Cardiac septum (tissue), 1 donor: ENCODE measurements at regions not wholly inside any gene's neighbourhood (a gene's known extent, or its start where the extent isn't known, plus 50 kb on each side); places are given as distances from the start of the nearest gene placed in this dataset.
A peak's percentile ranks its signal among the peaks of the same experiment; 100 is the strongest.
"Not testable (repeated sequence)": the region's sequence is repeated elsewhere in the genome, so short reads cannot be mapped to it uniquely, and the experiment has no call there.

Experiments used
- DNase-seq: peaks from one replicate; pipeline ENCODE4 v3.0.0-alpha.2; 2020; ENCODE audit warnings: low spot score
- intact Hi-C: fragments of 100-400 bp; cut with DNase I; formaldehyde crosslinking; loops from one replicate; pipeline ENCODE4 v1.14.0; 2022
- donor health status: DM: no; HTN: no; CAD: no.

DNA sequence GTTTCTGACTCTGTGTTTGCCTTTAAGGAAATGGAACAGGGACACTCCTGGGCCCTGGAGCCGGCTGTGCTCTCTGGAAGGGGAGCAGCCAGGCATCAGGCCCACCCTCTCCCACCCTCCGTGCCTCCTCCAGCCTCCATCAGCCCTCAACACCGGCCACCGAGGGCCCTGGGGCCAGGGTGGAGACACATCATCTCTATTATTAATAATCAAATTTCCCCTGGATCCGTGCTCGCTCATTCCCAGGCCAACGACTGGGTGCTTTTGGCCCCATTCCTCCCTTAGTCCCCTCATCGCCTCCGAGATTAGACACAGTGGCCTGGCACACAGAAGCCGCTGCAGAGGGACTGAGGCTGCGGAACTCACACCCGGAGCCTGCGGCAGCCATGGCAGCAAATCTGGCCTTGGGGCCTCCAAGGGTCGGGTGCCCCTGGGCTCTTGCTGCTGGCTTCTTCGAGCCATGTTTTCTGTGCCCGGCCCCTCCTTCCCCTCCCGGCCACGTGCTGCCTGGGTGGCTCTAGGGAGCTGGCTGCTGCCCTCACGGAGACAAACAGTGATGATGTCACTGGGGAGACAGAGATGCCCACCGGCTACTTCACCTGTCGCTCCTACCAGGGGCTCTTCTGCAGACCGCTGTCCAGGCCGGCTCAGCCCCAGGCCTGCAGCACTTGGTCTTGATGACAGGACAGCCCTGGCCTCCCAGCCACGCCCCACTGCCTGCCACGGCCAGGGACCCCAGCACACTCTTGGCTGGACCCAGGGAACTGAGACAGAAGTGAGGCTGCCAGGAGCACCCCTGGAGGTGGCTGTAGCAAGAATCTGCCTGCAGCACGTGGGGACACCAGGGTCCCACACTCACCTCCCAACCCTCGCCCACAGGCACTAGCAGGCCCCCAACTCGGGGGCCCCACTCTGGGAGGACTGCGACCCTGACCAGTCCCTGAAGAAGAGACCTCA, 76.6 kb upstream of the PPP1R26 start:
- DNase-seq = no peak
- intact Hi-C loops = no loop called here

DNA sequence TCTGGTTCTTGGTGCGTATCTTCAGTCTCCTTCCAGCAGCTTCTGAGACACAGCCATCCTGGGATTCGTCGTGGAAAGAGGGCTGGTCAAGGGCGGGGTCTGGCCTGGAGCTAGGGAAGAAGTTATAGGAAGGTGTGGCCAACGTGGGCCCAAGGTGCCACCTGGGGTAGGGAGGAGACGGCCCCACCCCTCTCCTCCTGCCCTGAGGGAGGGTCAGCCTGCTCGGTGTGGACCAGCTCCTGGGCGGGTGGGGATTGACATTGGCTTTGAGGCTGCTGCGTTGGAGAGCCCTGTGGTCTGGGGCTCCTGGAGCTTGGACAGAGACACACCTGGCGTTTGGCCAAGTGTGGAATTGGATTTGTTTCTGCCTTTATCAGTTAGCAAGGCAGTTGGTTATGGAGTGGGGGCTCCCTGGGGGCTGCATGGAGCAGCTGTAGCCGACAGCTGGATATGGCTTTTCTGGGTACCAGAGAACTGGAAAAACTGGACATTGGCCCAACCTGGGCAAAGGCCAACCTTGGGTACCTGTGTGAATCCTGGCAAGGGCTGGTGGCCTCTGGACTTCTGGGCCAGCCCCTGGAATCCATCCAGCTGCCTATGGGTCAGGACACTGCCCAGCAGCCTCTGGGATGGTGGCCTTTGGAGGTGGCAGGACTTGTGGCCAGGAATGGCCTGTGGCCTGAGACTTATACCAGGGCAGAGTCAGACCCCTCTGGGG, 75.7 kb upstream of the PPP1R26 start:
- intact Hi-C loops = no loop called here

DNA sequence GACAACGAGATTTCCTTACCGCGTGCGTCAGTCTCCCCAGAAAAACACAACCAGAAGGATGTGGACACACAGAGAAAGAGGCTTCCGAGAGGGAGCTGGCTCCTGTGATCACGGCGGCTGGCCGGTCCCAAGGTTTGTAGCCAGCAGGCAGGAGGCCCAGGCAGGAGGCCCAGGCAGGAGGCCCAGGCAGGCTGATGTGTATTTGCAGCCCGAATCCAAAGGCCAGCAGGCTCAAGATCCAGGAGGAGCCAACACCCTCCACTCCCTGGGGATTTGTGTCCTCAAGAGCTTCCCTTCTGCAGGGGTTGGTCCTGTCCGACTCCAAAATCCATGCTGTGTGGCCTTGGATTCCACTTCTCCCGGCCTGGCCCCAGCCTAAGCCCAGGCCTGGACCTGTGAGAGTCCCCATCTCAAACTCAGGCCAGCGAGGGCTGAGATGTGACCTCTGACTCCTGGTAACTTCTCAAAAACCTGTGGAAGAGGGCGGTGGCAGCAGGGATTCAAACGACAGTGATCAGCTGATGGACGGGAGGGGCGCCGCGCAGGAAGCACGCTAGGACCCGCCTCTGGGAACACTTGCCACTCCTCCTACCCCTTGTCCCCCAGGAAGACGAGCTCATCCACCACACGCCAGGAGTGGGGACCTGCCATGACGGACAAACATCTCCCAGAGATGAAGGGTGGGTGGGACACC, 75.0 kb upstream of the PPP1R26 start:
- intact Hi-C loops = no loop called here
- no peak for DNase-seq

More for the DNA sequence above, 75.7 kb upstream of the PPP1R26 start:
- DNase-seq = no peak

DNA sequence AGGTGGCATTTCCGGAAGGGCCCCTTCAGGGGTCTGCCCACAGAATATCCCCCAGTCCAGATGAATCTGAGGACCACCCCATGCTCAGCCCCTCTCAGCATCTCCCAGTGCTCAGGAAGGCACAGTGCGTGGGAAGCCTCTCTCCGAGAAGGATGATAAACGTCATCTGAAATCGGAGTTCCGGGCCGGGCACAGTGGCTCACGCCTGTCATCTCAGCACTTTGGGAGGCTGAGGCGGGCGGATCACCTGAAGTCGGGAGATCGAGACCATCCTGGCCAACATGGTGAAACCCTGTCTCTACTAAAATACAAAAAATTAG, 74.5 kb upstream of the PPP1R26 start:
- intact Hi-C loops, DNase-seq: not testable (repeated sequence)

GRCh38 chr9:135408476-135409254, 70.9 kb upstream of the PPP1R26 start:
- DNase-seq = peak; percentile 49

DNA sequence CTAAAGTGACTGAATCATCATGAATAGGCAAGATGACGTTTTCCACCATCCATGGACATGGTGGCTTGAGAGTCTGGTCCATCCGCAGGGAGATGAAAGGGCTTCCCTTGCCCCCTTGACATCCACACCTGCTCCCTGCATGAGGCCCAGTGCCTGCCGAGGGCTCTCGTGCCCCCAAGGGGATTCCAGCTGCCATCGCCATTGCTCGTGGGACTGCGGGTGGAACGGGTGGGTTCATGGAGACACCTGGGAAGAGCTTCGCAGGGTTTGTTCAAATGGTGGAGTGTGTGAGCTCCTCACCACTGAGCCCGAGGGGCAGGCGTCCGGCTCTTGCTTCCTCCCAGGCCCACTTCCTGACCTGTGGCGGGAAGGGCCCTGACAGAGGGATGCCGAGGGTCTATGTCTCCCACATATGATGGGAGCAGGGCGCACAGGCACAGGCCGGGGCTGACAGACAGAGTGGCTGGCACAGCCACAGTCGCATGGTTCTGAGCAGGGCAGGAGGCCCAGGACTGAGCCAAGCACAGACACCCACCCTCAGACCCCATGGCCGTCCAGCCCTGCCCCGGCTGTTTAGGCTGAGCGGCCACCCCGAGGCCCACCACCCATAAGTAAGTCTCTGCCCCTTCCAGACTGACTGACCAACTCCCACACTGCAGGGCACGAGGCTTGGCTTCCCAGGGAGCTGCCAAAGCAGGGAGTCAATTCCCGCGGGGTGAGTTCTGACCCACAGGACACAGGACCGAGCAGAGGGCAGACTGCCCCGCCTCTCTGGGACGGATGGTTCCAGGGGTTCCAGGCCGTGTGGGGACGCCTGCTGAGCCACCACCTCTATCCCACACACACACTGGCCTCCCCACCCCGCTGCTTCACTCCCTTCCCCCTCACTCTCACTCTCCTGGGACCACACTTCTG, 70.0 kb upstream of the PPP1R26 start:
- DNase-seq = peak; percentile 60
- intact Hi-C loops = loop anchor here (5.0 kb wide), 1 partner anchor 67 kb away; no protein-coding TSS in a partner anchor

More at GRCh38 chr9:135408476-135409254, 70.9 kb upstream of the PPP1R26 start:
- intact Hi-C loops = no loop called here

- intact Hi-C loops = loop anchor here (5.0 kb wide), 1 partner anchor 68 kb away; no protein-coding TSS in a partner anchor
- DNase-seq = peak; percentile 38
Measured at GRCh38 chr9:135410421-135410820, 69.2 kb upstream of the PPP1R26 start.

GRCh38 chr9:135410831-135411473, 68.6 kb upstream of the PPP1R26 start:
- intact Hi-C loops = loop anchor here (5.0 kb wide), 1 partner anchor 69 kb away; no protein-coding TSS in a partner anchor
- DNase-seq = peak; percentile 53

- peak; percentile 51 for DNase-seq
- intact Hi-C loops = loop anchor here (1.0 to 5.0 kb wide), 3 partner anchors 69 to 633 kb away; no protein-coding TSS in a partner anchor
Measured at GRCh38 chr9:135411605-135412004, 68.0 kb upstream of the PPP1R26 start.

DNA sequence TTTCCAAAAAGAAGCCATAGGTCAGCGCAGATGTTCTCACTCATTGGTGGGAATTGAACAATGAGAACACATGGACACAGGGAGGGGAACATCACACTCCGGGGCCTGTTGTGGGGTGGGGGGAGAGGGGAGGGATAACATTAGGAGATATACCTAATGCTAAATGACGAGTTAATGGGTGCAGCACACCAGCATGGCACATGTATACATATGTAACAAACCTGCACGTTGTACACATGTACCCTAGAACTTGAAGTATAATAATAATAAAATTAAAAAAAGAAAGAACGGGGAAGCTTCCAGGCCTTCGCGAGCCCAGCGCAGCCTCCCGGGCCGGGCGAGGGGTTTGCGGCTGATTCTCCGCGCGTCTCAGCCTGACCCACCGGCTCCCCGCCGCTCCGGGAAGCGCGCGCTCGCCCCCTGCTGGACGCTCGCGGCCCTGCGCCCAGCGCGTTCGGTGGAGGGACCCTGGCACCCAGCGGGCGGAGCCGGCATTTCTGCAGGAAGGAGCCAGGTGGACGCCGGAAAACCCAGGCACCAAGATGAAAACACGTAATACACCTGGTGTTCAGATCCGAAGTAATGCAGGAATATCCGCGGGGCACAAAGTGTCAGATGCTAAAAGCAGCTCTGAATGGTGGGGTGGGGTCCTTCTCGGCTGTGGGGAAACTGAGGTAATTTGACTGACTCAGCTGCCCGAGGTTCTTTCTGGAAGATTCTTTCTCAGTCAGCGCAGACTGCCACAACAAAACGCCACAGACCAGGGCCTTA, 67.1 kb upstream of the PPP1R26 start:
- DNase-seq = peak; percentile 80
- intact Hi-C loops = loop anchor here (1.0 to 5.0 kb wide), 3 partner anchors 70 to 634 kb away; no protein-coding TSS in a partner anchor

- DNase-seq = peak; percentile 56
Measured at GRCh38 chr9:135413086-135413375, 66.6 kb upstream of the PPP1R26 start.

GRCh38 chr9:135413461-135413860, 66.1 kb upstream of the PPP1R26 start:
- intact Hi-C loops = loop anchor here (2.0 to 5.0 kb wide), 2 partner anchors 71 to 635 kb away; no protein-coding TSS in a partner anchor
- peak; percentile 66 for DNase-seq

More at GRCh38 chr9:135413086-135413375, 66.6 kb upstream of the PPP1R26 start:
- intact Hi-C loops = loop anchor here (2.0 to 5.0 kb wide), 2 partner anchors 71 to 634 kb away; no protein-coding TSS in a partner anchor

DNA sequence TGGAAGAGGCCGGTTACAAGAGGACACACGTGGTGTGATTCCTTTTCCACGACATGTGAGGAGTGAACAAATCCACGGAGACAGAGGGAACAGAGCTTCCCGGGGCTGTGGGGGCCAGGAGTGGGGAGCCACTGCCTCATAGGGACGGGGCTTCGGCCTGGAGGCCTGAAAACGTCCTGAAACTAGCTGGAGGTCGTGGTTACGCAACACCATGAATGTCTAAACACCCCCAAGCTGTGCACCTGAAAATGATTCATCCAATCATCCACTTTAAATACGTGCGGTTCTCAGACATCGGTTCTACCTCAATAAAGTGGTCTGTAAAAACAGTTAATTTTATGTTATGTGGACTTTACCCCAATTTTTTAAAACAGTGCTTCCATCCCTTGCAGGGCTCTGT, 65.3 kb upstream of the PPP1R26 start:
- intact Hi-C loops = loop anchor here (5.0 kb wide), 1 partner anchor 72 kb away; no protein-coding TSS in a partner anchor

GRCh38 chr9:135415586-135415985, 64.0 kb upstream of the PPP1R26 start:
- intact Hi-C loops = no loop called here
- peak; percentile 4 for DNase-seq

More for the DNA sequence above, 65.3 kb upstream of the PPP1R26 start:
- peak; percentile 36 for DNase-seq

DNA sequence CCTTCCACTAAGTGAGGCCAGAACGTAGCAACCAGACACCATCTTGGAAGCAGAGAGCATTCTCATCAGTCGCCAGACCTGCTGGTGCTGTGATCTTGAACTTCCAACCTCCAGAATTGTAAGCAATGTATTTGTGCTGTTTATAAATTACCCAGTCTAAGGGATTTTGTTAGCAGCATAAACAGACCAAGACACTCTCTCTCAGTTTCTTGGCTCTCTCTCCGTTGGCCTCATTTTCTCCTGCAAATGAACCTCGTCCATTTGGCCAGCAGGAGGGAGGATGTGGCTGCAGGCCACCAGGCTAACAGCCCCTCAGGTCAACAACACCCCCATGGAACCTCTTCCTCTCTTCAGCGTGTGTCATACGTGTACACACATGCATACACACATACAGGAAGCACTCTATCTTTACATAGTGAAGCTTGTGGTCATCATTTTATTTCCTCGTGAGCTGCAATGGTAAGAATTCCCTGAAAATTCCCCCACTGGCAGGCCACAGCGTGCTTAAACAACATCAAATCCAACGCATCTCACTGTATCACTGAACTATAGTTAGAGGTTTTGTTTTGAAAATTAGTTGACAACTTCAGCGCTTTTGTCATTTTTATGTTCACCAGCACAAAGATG, 62.8 kb upstream of the PPP1R26 start:
- DNase-seq = peak; percentile 38
- intact Hi-C loops = no loop called here

- intact Hi-C loops = no loop called here
- DNase-seq = peak; percentile 46
Measured at GRCh38 chr9:135418161-135418560, 61.4 kb upstream of the PPP1R26 start.
